NCI-H2171 treated with DMSO at 0.1 percent for 48 hours (cell line): ENCODE measurements at regions not wholly inside any gene's neighbourhood (a gene's known extent, or its start where the extent isn't known, plus 50 kb on each side); places are given as distances from the start of the nearest gene placed in this dataset.

Source experiments
- DNase-seq: peaks from one replicate; lab custom pipeline; 2025; lab: John Stamatoyannopoulos, UW

- no peak for DNase-seq
These were observed 61.6 kb downstream of the LSM5 start for GRCh38 chr7:32428546-32428945.

GRCh38 chr7:32427769-32428291 is 62.4 kb downstream of the LSM5 start:
- DNase-seq: peak; percentile 66

- DNase-seq: no peak
These were observed 73.3 kb downstream of the LSM5 start for GRCh38 chr7:32416846-32417245.

- no peak for DNase-seq
These were observed 74.2 kb downstream of the LSM5 start for GRCh38 chr7:32415936-32416335.

GRCh38 chr7:32415519-32415918 is 74.7 kb downstream of the LSM5 start:
- DNase-seq: no peak

- no peak for DNase-seq
These were observed 77.7 kb downstream of the LSM5 start for GRCh38 chr7:32412471-32412870.

GRCh38 chr7:32410545-32410944 is 79.6 kb downstream of the LSM5 start:
- no peak for DNase-seq

GRCh38 chr7:32406386-32406785 is 83.8 kb downstream of the LSM5 start:
- no peak for DNase-seq

- no peak for DNase-seq
These were observed 86.5 kb downstream of the LSM5 start for GRCh38 chr7:32403463-32404229.

GRCh38 chr7:32400676-32401075 is 89.5 kb downstream of the LSM5 start:
- no peak for DNase-seq

- DNase-seq: no peak
These were observed 90.9 kb downstream of the LSM5 start for GRCh38 chr7:32399311-32399710.

GRCh38 chr7:32395168-32395567 is 95.0 kb downstream of the LSM5 start:
- DNase-seq: no peak

GRCh38 chr7:32393861-32394260 is 96.3 kb downstream of the LSM5 start:
- no peak for DNase-seq

- DNase-seq: no peak
These were observed 100.0 kb downstream of the LSM5 start for GRCh38 chr7:32390210-32390609.

- no peak for DNase-seq
These were observed 104.7 kb downstream of the LSM5 start for GRCh38 chr7:32385316-32385956.

GRCh38 chr7:32381024-32381601 is 109.1 kb downstream of the LSM5 start:
- no peak for DNase-seq

GRCh38 chr7:32379510-32380112 is 110.6 kb downstream of the LSM5 start:
- DNase-seq: no peak

- DNase-seq: no peak
These were observed 111.2 kb downstream of the LSM5 start for GRCh38 chr7:32378988-32379387.

- DNase-seq: no peak
These were observed 125.6 kb downstream of the LSM5 start for GRCh38 chr7:32364581-32364980.

- no peak for DNase-seq
These were observed 130.1 kb downstream of the LSM5 start for GRCh38 chr7:32360127-32360526.

- peak; percentile 64 for DNase-seq
These were observed 132.5 kb downstream of the LSM5 start for GRCh38 chr7:32357535-32358277.

GRCh38 chr7:32347244-32347828 is 142.8 kb downstream of the LSM5 start:
- DNase-seq: peak; percentile 35
